Tibial nerve (tissue), 4 donors: ENCODE measurements at regions not wholly inside any gene's neighbourhood (a gene's known extent, or its start where the extent isn't known, plus 50 kb on each side); places are given as distances from the start of the nearest gene placed in this dataset. TPM values are rescaled to one million over a fixed set of nuclear protein-coding genes. Genes with fewer than 3 reads are reported as not detected.

Experiments used
- DNase-seq, 2 donors: peaks; one replicate each; pipeline ENCODE4 v3.0.0-alpha.2; 2019; ENCODE audit warnings: low spot score in 2 of 2
- H3K27ac ChIP-seq, 4 donors: fragments of 200-600 bp; sonication (generic) in 3 of 4; one replicate each; pipeline ENCODE4 v1.5.1; 2017 to 2019; ENCODE audit warnings: mild to moderate bottlenecking in 1 of 4
- H3K27me3 ChIP-seq, 2 donors: fragments of 200-600 bp; sonication (generic) in 1 of 2; one replicate each; pipeline versions ENCODE4 v1.5.1 to v1.6.0; 2017 to 2019
- H3K36me3 ChIP-seq, 3 donors: fragments of 200-600 bp; sonication (generic); one replicate each; pipeline ENCODE4 v1.5.1; 2018 to 2019
- H3K4me1 ChIP-seq, 4 donors: fragments of 200-600 bp; sonication (generic) in 3 of 4; one replicate each; pipeline ENCODE4 v1.5.1; 2017 to 2019
- H3K4me3 ChIP-seq, 4 donors: fragments of 200-600 bp; sonication (generic) in 3 of 4; one replicate each; pipeline ENCODE4 v1.5.1; 2017 to 2019; ENCODE audit warnings: mild to moderate bottlenecking in 1 of 4, moderate library complexity in 1 of 4
- H3K9me3 ChIP-seq, 4 donors: fragments of 200-600 bp; sonication (generic) in 3 of 4; one replicate each; pipeline ENCODE4 v1.5.1; 2017 to 2019
- EP300 ChIP-seq, 2 donors: sonication (generic); formaldehyde crosslinking; IDR thresholded peaks; one replicate each; pipeline ENCODE4 v1.6.1; 2017; ENCODE audit warnings: antibody characterized with exemption in 2 of 2, mild to moderate bottlenecking in 1 of 2
- POLR2A ChIP-seq, 2 donors: fragments of 450-650 bp; IDR thresholded peaks; one replicate each; pipeline ENCODE4 v1.6.1; 2017; ENCODE audit warnings: antibody characterized with exemption in 2 of 2, mild to moderate bottlenecking in 2 of 2, moderate library complexity in 2 of 2
- WGBS, 2 donors: methylation state at CpG; one replicate each; pipeline ENCODE4 v1.1.5; 2018; 5-methylcytosine and 5-hydroxymethylcytosine counted together
- small RNA-seq: library from RNA; depleted of rRNA; stranded (forward); fragments of <200 nt; gene quantifications from one replicate; pipeline ENCODE3, GENCODE V24; 2016
- TF ChIP-seq, protein P1 (sequence below), 5 experiments: fragments of 200-600 bp in 3 of 5; fragments of 450-650 bp in 2 of 5; sonication (generic) in 3 of 5; IDR thresholded peaks; one replicate each; pipeline ENCODE4 v1.5.1; 2016 to 2019; ENCODE audit warnings: antibody characterized with exemption in 5 of 5, mild to moderate bottlenecking in 3 of 5, moderate library complexity in 2 of 5

DNA sequence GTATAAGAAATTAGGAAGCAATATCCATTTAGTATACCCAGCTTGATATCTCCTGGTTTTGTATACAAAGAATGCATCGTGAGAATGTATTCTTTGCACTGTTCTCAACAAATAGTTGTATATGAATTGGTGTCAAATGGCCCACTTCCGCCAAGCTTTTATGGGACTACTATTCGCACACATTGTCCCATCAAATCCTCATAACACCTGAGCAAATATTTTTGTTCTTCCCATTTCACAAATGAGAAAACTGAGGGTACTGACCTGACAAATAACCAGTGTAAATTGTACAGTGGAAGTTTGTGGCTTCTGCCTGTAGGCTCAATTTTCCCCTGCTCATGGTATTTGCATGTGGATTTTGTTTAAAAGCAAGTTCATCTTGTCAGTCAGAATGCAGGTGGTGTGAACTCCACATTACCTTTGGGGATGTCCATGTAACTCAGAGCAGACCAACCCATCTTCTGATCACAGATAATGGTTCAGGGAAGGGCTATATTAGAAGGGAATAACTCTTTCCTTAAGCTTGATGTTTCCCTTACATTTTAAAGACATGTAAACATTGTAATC lies 51.5 kb upstream of the FAM241A start:
- no peak for TF ChIP-seq EP300 (IDR thresholded peaks at IDR 0.05)
- TF ChIP-seq POLR2A (IDR thresholded peaks at IDR 0.05), result no peak
- TF ChIP-seq, protein P1, sequence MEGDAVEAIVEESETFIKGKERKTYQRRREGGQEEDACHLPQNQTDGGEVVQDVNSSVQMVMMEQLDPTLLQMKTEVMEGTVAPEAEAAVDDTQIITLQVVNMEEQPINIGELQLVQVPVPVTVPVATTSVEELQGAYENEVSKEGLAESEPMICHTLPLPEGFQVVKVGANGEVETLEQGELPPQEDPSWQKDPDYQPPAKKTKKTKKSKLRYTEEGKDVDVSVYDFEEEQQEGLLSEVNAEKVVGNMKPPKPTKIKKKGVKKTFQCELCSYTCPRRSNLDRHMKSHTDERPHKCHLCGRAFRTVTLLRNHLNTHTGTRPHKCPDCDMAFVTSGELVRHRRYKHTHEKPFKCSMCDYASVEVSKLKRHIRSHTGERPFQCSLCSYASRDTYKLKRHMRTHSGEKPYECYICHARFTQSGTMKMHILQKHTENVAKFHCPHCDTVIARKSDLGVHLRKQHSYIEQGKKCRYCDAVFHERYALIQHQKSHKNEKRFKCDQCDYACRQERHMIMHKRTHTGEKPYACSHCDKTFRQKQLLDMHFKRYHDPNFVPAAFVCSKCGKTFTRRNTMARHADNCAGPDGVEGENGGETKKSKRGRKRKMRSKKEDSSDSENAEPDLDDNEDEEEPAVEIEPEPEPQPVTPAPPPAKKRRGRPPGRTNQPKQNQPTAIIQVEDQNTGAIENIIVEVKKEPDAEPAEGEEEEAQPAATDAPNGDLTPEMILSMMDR (IDR thresholded peaks at IDR 0.05), result no peak
- Histone ChIP-seq H3K9me3 (no peaks in the 10 kb centered on the region), H3K27ac (no peak overlapping the region), H3K36me3 (no peaks in the 10 kb centered on the region), H3K27me3 (no peaks in the 10 kb centered on the region), H3K4me3 (no peak overlapping the region), H3K4me1 (peaks cover 0 to 2% (median 0%) of the 10 kb centered on the region in 4 donors)
- WGBS, 2 donors, result 94 to 98% methylated on average over 3 of the region's 3 CpGs
- DNase-seq, result no peak

DNA sequence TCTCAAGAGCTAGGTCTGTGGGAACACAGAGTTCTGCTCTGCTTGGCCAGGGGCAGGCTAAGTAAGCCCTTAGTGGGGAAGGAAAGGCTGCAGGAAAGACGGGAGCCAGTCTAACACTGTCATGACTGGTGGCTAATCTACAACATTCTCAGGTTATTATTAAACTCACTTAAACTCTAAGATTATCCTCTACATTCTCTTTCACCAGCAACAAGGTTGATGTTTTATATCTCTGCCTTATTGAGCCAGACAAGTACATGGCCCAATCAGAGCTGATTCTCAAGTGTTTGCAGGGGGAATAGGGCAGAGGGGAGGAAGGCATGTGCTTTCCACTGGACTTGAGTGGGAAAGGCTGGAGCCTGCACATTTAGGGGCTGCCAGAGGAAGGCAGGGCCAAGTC lies 50.9 kb upstream of the FAM241A start:
- Histone ChIP-seq H3K9me3 (no peaks in the 10 kb centered on the region), H3K27me3 (no peaks in the 10 kb centered on the region), H3K4me1 (peaks cover 0 to 2% (median 0%) of the 10 kb centered on the region in 4 donors), H3K4me3 (no peak overlapping the region), H3K36me3 (no peaks in the 10 kb centered on the region), H3K27ac (no peak overlapping the region)
- DNase-seq, result no peak
- WGBS, 2 donors, result 48 to 57% methylated on average over 1 of the region's 1 CpG
- TF ChIP-seq POLR2A (IDR thresholded peaks at IDR 0.05) (no peak), EP300 (IDR thresholded peaks at IDR 0.05) (no peak)
- TF ChIP-seq, protein P1 (IDR thresholded peaks at IDR 0.05), result no peak

Small RNA genes lying in the stretch of these regions (small RNA-seq; reads per million reads assigned to genes)
- gene MIR297, result not detected
- not detected for gene RNU6-289P
